ENCODE measurements at regions not wholly inside any gene's neighbourhood (a gene's known extent, or its start where the extent isn't known, plus 50 kb on each side); places are given as distances from the start of the nearest gene placed in this dataset.
"Not testable (repeated sequence)": the region's sequence is repeated elsewhere in the genome, so short reads cannot be mapped to it uniquely, and the experiment has no call there.

DNA sequence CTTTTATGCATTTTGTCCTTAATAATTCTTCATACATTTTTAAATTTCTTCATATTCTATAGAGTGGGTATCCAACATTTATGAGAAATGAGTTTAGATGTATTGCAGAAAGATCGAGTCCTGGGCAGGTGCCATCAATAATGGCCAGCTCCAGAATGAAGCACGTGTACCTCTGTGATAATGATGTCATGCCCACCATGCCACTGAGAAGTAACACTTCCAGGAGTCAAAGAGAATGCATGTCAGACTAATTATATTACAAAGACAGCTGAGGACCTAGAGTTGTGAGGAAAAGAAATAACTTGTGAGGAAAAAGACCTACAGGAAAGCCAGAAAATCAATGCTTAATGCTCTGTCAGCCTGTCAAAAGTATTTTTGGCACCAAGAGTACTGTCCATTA, 157.4 kb upstream of the P2RY1 start:
- intact Hi-C loops (cut with DNase I; ENCODE audit: low total_unique reads) = no loop called here
- Histone ChIP-seq H3K27ac (no peak overlapping the region), H3K4me3 (no peak overlapping the region), H3K4me1 (no peaks in the 10 kb centered on the region), H3K36me3 (no peaks in the 10 kb centered on the region), H3K27me3 (peaks cover 0 to 3% of the 10 kb centered on the region in 2 donors), H3K9me3 (no peaks in the 10 kb centered on the region)
- no peak for DNase-seq
- TF ChIP-seq, protein P1, sequence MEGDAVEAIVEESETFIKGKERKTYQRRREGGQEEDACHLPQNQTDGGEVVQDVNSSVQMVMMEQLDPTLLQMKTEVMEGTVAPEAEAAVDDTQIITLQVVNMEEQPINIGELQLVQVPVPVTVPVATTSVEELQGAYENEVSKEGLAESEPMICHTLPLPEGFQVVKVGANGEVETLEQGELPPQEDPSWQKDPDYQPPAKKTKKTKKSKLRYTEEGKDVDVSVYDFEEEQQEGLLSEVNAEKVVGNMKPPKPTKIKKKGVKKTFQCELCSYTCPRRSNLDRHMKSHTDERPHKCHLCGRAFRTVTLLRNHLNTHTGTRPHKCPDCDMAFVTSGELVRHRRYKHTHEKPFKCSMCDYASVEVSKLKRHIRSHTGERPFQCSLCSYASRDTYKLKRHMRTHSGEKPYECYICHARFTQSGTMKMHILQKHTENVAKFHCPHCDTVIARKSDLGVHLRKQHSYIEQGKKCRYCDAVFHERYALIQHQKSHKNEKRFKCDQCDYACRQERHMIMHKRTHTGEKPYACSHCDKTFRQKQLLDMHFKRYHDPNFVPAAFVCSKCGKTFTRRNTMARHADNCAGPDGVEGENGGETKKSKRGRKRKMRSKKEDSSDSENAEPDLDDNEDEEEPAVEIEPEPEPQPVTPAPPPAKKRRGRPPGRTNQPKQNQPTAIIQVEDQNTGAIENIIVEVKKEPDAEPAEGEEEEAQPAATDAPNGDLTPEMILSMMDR (IDR thresholded peaks at IDR 0.05) = no peak

DNA sequence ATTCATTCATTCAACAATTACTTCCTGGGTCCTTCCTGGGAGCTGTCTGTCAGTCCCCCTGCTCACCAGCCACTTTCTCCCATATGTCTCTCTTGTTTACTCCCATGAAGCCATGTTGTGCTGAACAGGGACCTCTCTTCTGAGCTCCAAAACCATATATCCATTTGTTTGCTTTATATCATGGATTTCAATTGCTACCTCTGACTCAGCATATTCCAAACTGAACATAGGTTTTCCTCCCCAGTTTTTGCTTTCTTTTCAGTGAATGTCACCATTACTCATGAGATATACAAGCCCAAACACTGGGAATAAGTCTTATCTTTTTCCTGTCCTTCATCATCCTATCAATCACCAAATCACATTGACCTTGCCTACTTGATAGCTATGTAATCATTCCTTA, 152.5 kb upstream of the P2RY1 start:
- no peaks in the 10 kb centered on the region for H3K4me1 ChIP-seq
- no peak overlapping the region for H3K4me3 ChIP-seq
- TF ChIP-seq, protein P1 (IDR thresholded peaks at IDR 0.05) = no peak
- no peak overlapping the region for H3K27ac ChIP-seq
- H3K36me3 ChIP-seq = no peaks in the 10 kb centered on the region
- H3K9me3 ChIP-seq = no peaks in the 10 kb centered on the region
- no peak for DNase-seq
- no peaks in the 10 kb centered on the region for H3K27me3 ChIP-seq
- intact Hi-C loops (cut with DNase I; ENCODE audit: low total_unique reads) = no loop called here

DNA sequence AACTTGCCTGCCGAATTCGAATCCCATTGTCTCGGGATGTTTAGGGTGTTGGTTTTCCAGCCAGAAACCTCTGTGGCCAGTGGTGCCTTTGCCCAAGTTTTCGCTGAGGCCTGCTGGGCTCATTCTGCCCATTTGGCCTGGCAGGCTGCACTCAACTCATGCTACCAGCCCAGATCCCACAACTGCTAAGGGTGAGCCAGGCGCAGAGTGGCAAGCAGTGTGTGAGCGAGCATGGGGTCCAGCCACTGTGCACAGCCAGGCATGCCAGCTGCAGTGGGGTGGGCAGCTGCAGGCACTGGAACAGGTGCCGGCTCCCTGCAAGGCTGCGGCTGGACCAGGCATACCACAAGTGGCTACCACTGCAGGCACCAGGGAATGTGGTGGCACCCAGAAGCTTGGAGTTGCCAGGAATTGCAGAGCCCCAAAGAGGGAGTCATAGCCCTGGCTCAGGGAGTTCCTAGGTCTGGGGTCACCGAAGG, 151.4 kb upstream of the P2RY1 start:
- no peaks in the 10 kb centered on the region for H3K36me3 ChIP-seq
- no peak overlapping the region for H3K27ac ChIP-seq
- DNase-seq = no peak
- no peaks in the 10 kb centered on the region for H3K27me3 ChIP-seq
- no peaks in the 10 kb centered on the region for H3K9me3 ChIP-seq
- no peak overlapping the region for H3K4me3 ChIP-seq
- TF ChIP-seq, protein P1 (IDR thresholded peaks at IDR 0.05) = no peak
- intact Hi-C loops (cut with DNase I; ENCODE audit: low total_unique reads) = no loop called here
- H3K4me1 ChIP-seq = no peaks in the 10 kb centered on the region

DNA sequence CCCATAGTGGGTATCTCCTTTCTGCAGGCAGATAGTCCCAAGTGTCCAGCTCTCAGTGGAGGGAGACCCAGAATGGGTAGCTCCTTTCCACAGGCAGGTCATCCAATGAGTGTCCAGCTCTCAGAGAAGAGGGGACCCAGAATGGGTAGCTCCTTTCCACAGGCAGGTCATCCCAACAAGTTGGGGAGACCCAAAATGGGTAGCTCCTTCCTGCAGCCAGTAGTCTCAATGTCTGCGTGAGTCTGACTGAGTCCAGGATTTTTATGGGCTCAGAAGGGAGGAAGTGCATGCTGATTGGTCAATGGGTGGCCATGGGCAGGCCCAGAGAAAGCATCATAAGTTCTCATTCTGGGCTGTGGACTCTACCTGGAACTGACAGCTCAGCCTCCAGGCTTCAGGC, 150.7 kb upstream of the P2RY1 start:
- DNase-seq = no peak
- Histone ChIP-seq H3K4me1 (no peaks in the 10 kb centered on the region), H3K4me3 (no peak overlapping the region), H3K27ac (no peak overlapping the region), H3K36me3 (no peaks in the 10 kb centered on the region), H3K27me3 (no peaks in the 10 kb centered on the region), H3K9me3 (no peaks in the 10 kb centered on the region)
- intact Hi-C loops (cut with DNase I; ENCODE audit: low total_unique reads) = no loop called here
- TF ChIP-seq, protein P1 (IDR thresholded peaks at IDR 0.05) = no peak

DNA sequence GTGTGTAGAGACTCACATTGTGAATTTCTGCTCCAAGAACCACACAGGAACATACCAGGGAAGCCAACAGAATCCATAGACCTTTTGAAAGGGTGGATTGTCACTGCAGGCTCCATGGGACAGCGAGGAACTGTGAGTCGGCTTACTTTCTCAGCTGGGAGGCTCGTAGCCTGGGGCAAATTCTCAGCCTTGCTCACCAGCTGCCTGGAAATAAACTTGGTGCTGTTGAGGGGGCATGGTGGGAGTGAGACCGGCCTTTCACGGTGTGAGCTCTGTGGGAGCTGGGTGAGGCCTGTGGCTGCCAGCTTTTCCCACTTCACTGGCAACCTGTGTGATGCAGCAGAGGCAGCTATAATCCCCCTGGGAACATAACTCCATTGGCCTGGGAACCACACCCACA, 146.6 kb upstream of the P2RY1 start:
- DNase-seq = no peak
- intact Hi-C loops (cut with DNase I; ENCODE audit: low total_unique reads) = no loop called here
- Histone ChIP-seq H3K27ac (no peak overlapping the region), H3K9me3 (no peaks in the 10 kb centered on the region), H3K36me3 (no peaks in the 10 kb centered on the region), H3K27me3 (no peaks in the 10 kb centered on the region), H3K4me3 (no peak overlapping the region), H3K4me1 (no peaks in the 10 kb centered on the region)
- TF ChIP-seq, protein P1 (IDR thresholded peaks at IDR 0.05) = no peak

DNA sequence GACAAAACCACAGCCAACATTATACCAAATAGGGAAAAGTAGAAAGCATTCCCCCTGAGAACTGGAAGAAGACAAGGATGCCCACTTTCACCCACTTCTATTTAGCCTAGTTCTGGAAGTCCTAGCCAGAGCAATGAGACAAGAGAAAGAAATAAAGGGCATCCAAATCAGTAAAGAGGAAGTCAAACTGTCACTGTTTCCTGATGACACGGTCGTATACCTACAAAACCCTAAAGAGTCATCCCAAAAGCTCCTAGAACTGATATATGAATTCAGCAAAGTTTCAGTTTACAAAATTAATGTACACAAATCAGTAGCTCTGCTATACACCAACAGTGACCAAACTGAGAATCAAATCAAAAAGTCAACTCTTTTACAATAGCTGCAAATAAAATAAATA, 142.6 kb upstream of the P2RY1 start:
- H3K27ac ChIP-seq; H3K4me1 ChIP-seq; intact Hi-C loops (cut with DNase I; ENCODE audit: low total_unique reads); DNase-seq; H3K27me3 ChIP-seq; H3K9me3 ChIP-seq; H3K36me3 ChIP-seq; H3K4me3 ChIP-seq: not testable (repeated sequence)

DNA sequence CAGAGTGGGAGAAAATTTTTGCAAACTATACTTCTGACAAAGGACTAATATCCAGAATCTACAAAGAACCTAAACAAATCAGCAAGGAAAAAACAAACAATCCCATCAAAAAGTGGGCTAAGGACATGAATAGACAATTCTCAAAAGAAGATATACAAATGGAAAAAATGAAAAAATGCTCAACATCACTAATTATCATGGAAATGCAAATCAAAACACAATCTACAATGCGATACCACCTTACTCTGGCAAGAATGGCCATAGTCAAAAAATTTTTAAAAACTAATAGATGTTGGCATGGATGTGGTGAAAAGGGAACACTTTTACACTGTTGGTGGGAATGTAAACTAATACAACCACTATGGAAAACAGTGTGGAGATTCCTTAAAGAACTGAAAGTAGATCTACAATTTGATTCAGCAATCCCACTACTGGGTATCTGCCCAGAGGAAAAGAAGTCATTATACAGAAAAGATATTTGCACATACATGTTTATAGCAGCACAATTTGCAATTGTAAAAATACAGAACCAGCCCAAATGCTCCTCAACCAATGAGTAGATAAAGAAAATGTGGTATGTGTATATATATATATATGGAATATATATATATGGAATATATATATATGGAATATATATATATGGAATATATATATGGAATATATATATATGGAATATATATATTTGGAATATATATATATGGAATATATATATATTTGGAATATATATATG, 141.2 kb upstream of the P2RY1 start:
- DNase-seq; H3K9me3 ChIP-seq; H3K36me3 ChIP-seq; intact Hi-C loops (cut with DNase I; ENCODE audit: low total_unique reads); H3K27ac ChIP-seq; H3K4me3 ChIP-seq; H3K4me1 ChIP-seq; H3K27me3 ChIP-seq: not testable (repeated sequence)
